ENCODE measurements at regions not wholly inside any gene's neighbourhood (a gene's known extent, or its start where the extent isn't known, plus 50 kb on each side); places are given as distances from the start of the nearest gene placed in this dataset.

DNA sequence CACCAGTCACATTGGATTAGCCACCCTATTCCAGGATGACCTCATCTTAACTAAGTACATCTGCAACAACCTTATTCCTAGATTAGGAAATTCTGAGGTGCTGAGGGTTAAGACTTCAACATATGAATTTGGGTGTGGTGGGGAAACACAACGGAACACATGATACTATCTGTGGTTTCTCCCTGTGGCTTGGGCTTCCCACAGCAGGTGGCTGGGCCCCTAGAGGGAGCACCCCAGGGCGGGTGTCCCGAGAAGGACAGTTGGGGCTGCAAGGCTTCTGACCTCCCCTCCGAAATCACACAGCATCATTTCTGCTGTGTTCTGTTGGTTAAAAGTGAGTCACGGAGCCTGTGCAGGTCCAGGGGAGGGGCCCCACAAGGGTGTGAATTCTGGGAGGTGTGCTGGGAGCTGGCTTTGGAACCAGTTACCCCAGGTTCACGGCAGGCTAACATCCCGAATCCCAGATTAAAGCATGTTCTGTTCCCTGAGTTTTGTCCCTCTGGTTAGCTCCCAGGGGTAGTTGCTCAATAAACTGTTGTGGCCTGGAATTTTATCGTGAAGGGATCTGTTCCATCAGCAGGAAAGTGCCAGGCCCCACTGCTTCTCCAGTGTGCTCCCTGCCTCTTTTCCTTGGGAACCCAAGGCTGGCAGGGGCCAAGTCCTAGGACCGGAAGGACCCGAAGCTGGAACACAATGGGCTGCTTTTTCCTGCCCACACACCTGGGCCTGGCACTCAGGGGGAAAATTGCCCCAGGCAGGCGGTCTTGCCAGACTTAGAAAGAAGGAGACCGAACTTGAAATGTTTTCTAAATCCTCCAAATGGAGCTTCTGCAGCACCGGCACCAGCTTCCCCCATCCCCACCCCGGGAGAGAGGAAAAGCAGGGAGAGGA lies 154.0 kb upstream of the WNT4 start:
- DNase-seq (ENCODE audit: low read depth) = no peak
- H3K4me3 ChIP-seq (ENCODE audit: low read depth, low read length) = no peak overlapping the region
- TF ChIP-seq, protein P1, sequence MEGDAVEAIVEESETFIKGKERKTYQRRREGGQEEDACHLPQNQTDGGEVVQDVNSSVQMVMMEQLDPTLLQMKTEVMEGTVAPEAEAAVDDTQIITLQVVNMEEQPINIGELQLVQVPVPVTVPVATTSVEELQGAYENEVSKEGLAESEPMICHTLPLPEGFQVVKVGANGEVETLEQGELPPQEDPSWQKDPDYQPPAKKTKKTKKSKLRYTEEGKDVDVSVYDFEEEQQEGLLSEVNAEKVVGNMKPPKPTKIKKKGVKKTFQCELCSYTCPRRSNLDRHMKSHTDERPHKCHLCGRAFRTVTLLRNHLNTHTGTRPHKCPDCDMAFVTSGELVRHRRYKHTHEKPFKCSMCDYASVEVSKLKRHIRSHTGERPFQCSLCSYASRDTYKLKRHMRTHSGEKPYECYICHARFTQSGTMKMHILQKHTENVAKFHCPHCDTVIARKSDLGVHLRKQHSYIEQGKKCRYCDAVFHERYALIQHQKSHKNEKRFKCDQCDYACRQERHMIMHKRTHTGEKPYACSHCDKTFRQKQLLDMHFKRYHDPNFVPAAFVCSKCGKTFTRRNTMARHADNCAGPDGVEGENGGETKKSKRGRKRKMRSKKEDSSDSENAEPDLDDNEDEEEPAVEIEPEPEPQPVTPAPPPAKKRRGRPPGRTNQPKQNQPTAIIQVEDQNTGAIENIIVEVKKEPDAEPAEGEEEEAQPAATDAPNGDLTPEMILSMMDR (conservative IDR thresholded peaks at IDR 0.05; ENCODE audit: low read depth, low read length) = no peak

DNA sequence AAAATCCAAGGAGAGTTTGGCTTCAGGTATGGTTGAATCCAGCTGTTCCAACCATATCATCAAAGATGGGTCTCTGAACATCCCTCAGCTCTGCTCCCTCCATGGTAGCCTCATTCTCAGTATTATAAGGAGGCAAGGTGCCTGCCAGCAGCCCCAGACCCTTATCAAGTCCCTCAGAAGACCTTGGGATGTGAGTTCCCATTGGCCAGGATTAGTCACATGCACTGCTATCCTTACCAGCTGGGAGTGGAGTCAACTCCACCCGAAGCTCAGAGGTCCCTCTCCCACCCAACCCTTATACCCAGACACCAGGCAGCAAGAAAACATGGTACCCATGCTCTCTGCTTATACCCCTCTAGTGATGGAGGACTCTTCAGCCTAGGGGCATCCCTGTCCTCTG lies 153.7 kb upstream of the ZBTB40 start:
- no peak for DNase-seq (ENCODE audit: low read depth)
- no peak overlapping the region for H3K4me3 ChIP-seq (ENCODE audit: low read depth, low read length)
- TF ChIP-seq, protein P1 (conservative IDR thresholded peaks at IDR 0.05; ENCODE audit: low read depth, low read length) = no peak

DNA sequence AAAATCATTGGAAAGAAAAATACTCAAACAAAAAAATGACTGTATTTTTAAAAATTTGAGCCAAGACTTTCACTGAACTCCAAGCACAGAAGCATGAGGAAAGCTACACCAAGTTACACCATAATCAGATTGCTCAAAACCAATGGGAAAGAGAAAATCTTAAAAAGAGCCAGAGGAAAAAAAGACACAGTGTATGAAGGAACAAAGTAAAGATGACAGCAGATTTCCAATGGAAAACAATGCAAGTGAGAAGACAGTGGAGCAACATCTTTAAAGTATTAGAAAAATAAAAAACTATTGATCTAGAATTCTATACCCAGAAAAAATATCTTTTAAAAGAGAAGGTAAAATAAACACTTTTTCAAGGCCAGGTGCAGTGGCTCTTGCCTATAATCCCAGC lies 147.8 kb upstream of the ZBTB40 start:
- no peak overlapping the region for H3K4me3 ChIP-seq (ENCODE audit: low read depth, low read length)
- TF ChIP-seq, protein P1 (conservative IDR thresholded peaks at IDR 0.05; ENCODE audit: low read depth, low read length) = no peak
- no peak for DNase-seq (ENCODE audit: low read depth)

DNA sequence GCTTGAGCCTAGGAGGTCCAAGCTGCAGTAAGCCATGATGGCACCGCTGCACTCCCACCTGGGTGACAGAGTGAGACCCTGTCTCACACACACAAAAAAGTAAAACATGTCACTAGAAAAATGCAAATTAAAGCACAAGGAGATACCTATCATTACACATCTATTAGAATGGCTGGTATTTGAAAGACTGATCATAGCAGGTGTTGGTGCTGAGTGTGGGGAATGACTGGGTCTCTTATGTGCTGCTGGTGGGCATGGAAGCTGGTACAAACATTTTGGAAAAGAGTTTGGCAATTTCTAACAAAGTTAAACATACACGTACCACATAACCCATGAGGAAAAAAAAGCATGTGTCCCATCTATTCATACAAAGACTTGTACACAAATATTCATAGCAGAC lies 142.1 kb upstream of the ZBTB40 start:
- TF ChIP-seq, protein P1 (conservative IDR thresholded peaks at IDR 0.05; ENCODE audit: low read depth, low read length) = no peak

DNA sequence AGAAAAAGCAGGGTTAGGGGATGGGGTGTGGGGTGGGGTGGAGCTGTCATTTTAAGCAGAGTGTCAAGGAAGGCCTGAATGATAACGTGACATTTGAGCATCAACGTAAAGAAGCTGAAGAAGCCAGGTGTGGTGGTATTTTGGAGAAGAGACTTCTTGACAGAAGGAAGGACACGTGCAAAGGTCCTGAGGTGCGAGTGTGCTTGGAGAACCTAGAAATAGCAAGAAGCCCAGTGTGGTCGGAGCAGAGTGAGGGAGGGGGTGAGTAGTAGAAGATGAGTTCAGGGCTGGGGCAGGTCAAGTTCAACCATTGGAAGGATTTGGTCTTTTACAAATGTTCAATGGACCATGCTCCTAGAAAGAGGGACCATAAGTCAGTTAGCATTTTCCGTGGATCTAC lies 140.2 kb upstream of the ZBTB40 start:
- no peak overlapping the region for H3K4me3 ChIP-seq (ENCODE audit: low read depth, low read length)
- no peak for DNase-seq (ENCODE audit: low read depth)
- TF ChIP-seq, protein P1 (conservative IDR thresholded peaks at IDR 0.05; ENCODE audit: low read depth, low read length) = no peak

More for the DNA sequence above, 142.1 kb upstream of the ZBTB40 start:
- no peak overlapping the region for H3K4me3 ChIP-seq (ENCODE audit: low read depth, low read length)
- no peak for DNase-seq (ENCODE audit: low read depth)

DNA sequence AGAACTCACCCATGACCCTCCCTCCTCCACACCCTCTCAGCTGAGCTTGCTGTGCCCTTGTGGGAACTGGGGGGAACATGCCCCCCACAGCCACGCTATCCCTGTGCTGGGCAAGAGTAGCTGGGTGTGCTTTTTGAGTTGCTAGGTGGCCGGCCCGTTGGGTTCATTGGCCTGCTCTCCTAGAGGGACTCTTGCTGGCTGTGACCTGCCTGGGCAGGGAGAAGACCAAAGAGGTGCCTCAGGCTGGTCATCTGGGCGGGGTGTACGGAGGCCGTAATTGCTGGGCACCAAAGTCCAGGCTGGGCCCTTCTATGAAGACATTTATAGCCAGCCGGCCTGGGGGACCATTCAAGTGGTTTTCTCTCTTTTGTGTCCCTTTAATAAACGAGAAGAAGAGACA lies 138.3 kb upstream of the ZBTB40 start:
- TF ChIP-seq, protein P1 (conservative IDR thresholded peaks at IDR 0.05; ENCODE audit: low read depth, low read length) = no peak
- no peak for DNase-seq (ENCODE audit: low read depth)
- H3K4me3 ChIP-seq (ENCODE audit: low read depth, low read length) = no peak overlapping the region

DNA sequence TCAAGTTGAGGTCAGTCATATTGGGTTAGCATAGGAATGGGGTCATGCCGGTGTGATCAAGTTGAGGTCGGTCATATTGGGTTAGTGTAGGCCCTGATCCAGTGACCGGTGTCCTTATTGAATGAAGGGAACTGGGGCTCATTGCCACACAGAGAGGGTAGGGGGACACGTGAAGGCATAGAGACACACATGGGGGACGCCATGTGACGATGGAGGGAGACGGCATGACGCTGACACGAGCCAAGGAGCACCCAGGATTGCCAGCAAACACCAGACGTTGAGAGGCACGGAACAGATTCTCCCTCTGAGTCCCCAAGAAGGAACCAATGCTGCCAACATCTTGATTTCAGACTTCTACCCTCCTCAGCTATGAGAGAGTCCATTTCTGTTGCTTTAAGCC lies 136.9 kb upstream of the ZBTB40 start:
- TF ChIP-seq, protein P1 (conservative IDR thresholded peaks at IDR 0.05; ENCODE audit: low read depth, low read length) = no peak
- DNase-seq (ENCODE audit: low read depth) = no peak
- no peak overlapping the region for H3K4me3 ChIP-seq (ENCODE audit: low read depth, low read length)

Data from choroid plexus epithelial cell (primary cell).